ENCODE measurements at regions not wholly inside any gene's neighbourhood (a gene's known extent, or its start where the extent isn't known, plus 50 kb on each side); places are given as distances from the start of the nearest gene placed in this dataset.

DNA sequence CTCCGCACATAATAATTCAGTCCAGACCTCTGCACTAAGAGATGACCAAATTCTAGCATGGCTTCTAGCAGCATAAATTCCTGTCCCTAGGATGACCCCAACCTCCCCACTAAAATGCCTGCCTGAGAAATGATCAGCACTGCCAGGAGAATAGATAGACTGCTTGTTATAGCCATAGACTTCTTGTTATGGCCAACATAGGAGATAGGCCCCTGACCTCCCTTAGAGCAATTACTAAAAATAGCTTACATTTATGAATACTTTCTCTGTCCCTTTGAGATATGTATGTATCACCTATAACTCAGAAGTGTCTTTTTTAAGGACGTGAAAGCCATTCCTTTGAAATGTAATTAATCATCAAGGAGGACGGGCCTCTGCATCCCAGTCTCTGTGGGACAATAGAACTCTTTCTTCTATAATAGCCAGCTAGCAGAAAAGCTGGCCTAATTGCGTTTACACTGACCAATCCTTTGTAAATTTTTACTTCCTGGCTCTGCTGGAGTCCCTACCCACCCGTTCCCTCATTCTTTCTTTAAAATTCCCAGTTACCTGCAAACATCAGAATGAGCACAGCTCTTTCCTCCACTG lies 1002.7 kb downstream of the CDH18 start:
- no peak for TF ChIP-seq POLR2A (IDR thresholded peaks at IDR 0.05; ENCODE audit: control extremely low read depth in 1 of 2, low read depth in 2 of 2, low read length in 2 of 2)
- TF ChIP-seq, protein P1, sequence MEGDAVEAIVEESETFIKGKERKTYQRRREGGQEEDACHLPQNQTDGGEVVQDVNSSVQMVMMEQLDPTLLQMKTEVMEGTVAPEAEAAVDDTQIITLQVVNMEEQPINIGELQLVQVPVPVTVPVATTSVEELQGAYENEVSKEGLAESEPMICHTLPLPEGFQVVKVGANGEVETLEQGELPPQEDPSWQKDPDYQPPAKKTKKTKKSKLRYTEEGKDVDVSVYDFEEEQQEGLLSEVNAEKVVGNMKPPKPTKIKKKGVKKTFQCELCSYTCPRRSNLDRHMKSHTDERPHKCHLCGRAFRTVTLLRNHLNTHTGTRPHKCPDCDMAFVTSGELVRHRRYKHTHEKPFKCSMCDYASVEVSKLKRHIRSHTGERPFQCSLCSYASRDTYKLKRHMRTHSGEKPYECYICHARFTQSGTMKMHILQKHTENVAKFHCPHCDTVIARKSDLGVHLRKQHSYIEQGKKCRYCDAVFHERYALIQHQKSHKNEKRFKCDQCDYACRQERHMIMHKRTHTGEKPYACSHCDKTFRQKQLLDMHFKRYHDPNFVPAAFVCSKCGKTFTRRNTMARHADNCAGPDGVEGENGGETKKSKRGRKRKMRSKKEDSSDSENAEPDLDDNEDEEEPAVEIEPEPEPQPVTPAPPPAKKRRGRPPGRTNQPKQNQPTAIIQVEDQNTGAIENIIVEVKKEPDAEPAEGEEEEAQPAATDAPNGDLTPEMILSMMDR (IDR thresholded peaks at IDR 0.05; ENCODE audit: control extremely low read depth in 1 of 3, insufficient read depth in 1 of 3, low read depth in 1 of 3, low read length in 3 of 3): no peak
- TF ChIP-seq EGR1 (IDR thresholded peaks at IDR 0.05; ENCODE audit: borderline replicate concordance, low read depth, low read length): no peak
- TF ChIP-seq GABPA (IDR thresholded peaks at IDR 0.05; ENCODE audit: borderline replicate concordance, insufficient read depth, low read length): no peak
- no peak for TF ChIP-seq RXRA (IDR thresholded peaks at IDR 0.05; ENCODE audit: insufficient read depth, low read depth, low read length)
- TF ChIP-seq JUN (IDR thresholded peaks at IDR 0.05; ENCODE audit: low read depth, low read length): no peak
- no peak for TF ChIP-seq SIN3A (conservative IDR thresholded peaks at IDR 0.05 in 1 of 2, IDR thresholded peaks at IDR 0.05 in 1 of 2; ENCODE audit: low read depth in 1 of 2, low read length in 2 of 2)
- TF ChIP-seq SP1 (IDR thresholded peaks at IDR 0.05; ENCODE audit: low read depth, low read length): no peak

Measured in H1 (cell line).